Neural cell (in vitro differentiated cells): ENCODE measurements at regions not wholly inside any gene's neighbourhood (a gene's known extent, or its start where the extent isn't known, plus 50 kb on each side); places are given as distances from the start of the nearest gene placed in this dataset.

Source experiments
- H2AFZ ChIP-seq: fragments of 200-600, 300-800 bp; sonication (generic), shearing (Covaris generic); 2 replicates; pipeline ENCODE4 v1.6.0; 2014; ENCODE audit warnings: low read depth, mild to moderate bottlenecking, antibody characterized with exemption, low read length, moderate library complexity
- H3F3A ChIP-seq: fragments of 200-600 bp; shearing (Covaris generic); 2 replicates; pipeline ENCODE4 v1.6.1; 2016; ENCODE audit warnings: mild to moderate bottlenecking, moderate library complexity, mixed read lengths, antibody characterized with exemption, low read length; ENCODE audit not compliant: insufficient read depth, poor library complexity, severe bottlenecking
- H3K27ac ChIP-seq: fragments of 200-600, 300-800 bp; sonication (generic), shearing (Covaris generic); 2 replicates; pipeline ENCODE4 v1.5.1; 2014; ENCODE audit warnings: mild to moderate bottlenecking, low read length, moderate library complexity
- H3K27me3 ChIP-seq: fragments of 300-800, 200-600 bp; sonication (generic), shearing (Covaris generic); 2 replicates; pipeline ENCODE4 v1.6.0; 2014; ENCODE audit warnings: mild to moderate bottlenecking, low read depth, low read length, moderate library complexity; ENCODE audit not compliant: insufficient read depth
- H3K36me3 ChIP-seq: fragments of 300-800, 200-600 bp; sonication (generic), shearing (Covaris generic); 2 replicates; pipeline ENCODE4 v1.5.1; 2014; ENCODE audit warnings: mild to moderate bottlenecking, antibody characterized with exemption, low read length, moderate library complexity; ENCODE audit not compliant: insufficient read depth
- H3K4me2 ChIP-seq: fragments of 300-800, 200-600 bp; sonication (generic), shearing (Covaris generic); 2 replicates; pipeline ENCODE4 v1.6.0; 2014; ENCODE audit warnings: mild to moderate bottlenecking, low read length
- H3K4me3 ChIP-seq: fragments of 300-800, 200-600 bp; sonication (generic), shearing (Covaris generic); 2 replicates; pipeline ENCODE4 v1.5.1; 2014; ENCODE audit warnings: mild to moderate bottlenecking, low read length, moderate library complexity
- H3K79me2 ChIP-seq: fragments of 200-600 bp; shearing (Covaris generic); replicated peaks from 2 replicates; pipeline ENCODE4 v1.6.0; 2014; ENCODE audit warnings: mild to moderate bottlenecking, low read length, moderate library complexity; ENCODE audit not compliant: insufficient read depth
- H3K9ac ChIP-seq: fragments of 300-800, 200-600 bp; sonication (generic), shearing (Covaris generic); 2 replicates; pipeline ENCODE4 v1.6.1; 2016; ENCODE audit warnings: mild to moderate bottlenecking, low read length, mixed read lengths
- H3K9me2 ChIP-seq: fragments of 200-600 bp; shearing (Covaris generic); 2 replicates; pipeline ENCODE4 v1.6.1; 2016; ENCODE audit warnings: mild to moderate bottlenecking, low read length, mixed read lengths; ENCODE audit not compliant: insufficient read depth
- H3K9me3 ChIP-seq: fragments of 200-600, 300-800 bp; sonication (generic), shearing (Covaris generic); 2 replicates; pipeline ENCODE4 v1.6.1; 2016; ENCODE audit warnings: mild to moderate bottlenecking, mixed run types, low read length, moderate library complexity, mixed read lengths
- H4K20me1 ChIP-seq: fragments of 200-600 bp; shearing (Covaris generic); 2 replicates; pipeline ENCODE4 v1.6.1; 2016; ENCODE audit warnings: mild to moderate bottlenecking, mixed run types; ENCODE audit not compliant: insufficient read depth
- CTCF ChIP-seq: fragments of 450-650 bp; IDR thresholded peaks from 2 replicates; pipeline ENCODE4 v1.5.1; 2014; ENCODE audit warnings: antibody characterized with exemption, mild to moderate bottlenecking, moderate library complexity; ENCODE audit not compliant: poor library complexity, severe bottlenecking
- EP300 ChIP-seq: fragments of 450-650 bp; conservative IDR thresholded peaks from 2 replicates; pipeline ENCODE4 v1.6.1; 2014; ENCODE audit warnings: antibody characterized with exemption, mild to moderate bottlenecking, moderate library complexity; ENCODE audit not compliant: poor library complexity, severe bottlenecking
- EZH2 ChIP-seq: fragments of 200-600, 300-800 bp; shearing (Covaris generic), sonication (generic); IDR thresholded peaks from 2 replicates; pipeline ENCODE4 v1.6.1; 2014; ENCODE audit warnings: antibody characterized with exemption, low read length, borderline replicate concordance, mild to moderate bottlenecking; ENCODE audit not compliant: insufficient read depth, poor library complexity, severe bottlenecking
- MXI1 ChIP-seq: fragments of 450-650 bp; conservative IDR thresholded peaks from 2 replicates; pipeline ENCODE4 v1.6.1; 2014; ENCODE audit warnings: antibody characterized with exemption, mild to moderate bottlenecking; ENCODE audit not compliant: poor library complexity, severe bottlenecking
- POLR2AphosphoS5 ChIP-seq: IDR thresholded peaks from 2 replicates; pipeline ENCODE4 v1.6.1; 2012
- RAD21 ChIP-seq: fragments of 450-650 bp; conservative IDR thresholded peaks from 2 replicates; pipeline ENCODE4 v1.6.1; 2014; ENCODE audit warnings: antibody characterized with exemption, mild to moderate bottlenecking, moderate library complexity
- REST ChIP-seq: IDR thresholded peaks from 2 replicates; pipeline ENCODE4 v1.6.1; 2012; ENCODE audit warnings: borderline replicate concordance
- SMC3 ChIP-seq: fragments of 450-650 bp; conservative IDR thresholded peaks from 2 replicates; pipeline ENCODE4 v1.6.1; 2014; ENCODE audit warnings: antibody characterized with exemption, mild to moderate bottlenecking, moderate library complexity; ENCODE audit not compliant: poor library complexity
- TAF1 ChIP-seq: IDR thresholded peaks from 2 replicates; pipeline ENCODE4 v1.6.1; 2012; ENCODE audit warnings: low read depth

GRCh38 chr4:34261799-34262314 lies 1982.5 kb downstream of the ARAP2 start:
- Histone ChIP-seq H3K9me3 (no peaks in the 10 kb centered on the region), H3K9ac (no peak overlapping the region), H3K79me2 (no peaks in the 10 kb centered on the region), H3K4me3 (no peak overlapping the region), H3K27me3 (no peaks in the 10 kb centered on the region), H4K20me1 (no peaks in the 10 kb centered on the region), H3F3A (no peaks in the 10 kb centered on the region), H3K9me2 (no peaks in the 10 kb centered on the region), H3K27ac (no peak overlapping the region), H3K4me2 (no peak overlapping the region), H3K36me3 (no peaks in the 10 kb centered on the region), H2AFZ (no peak overlapping the region)
- no peak for TF ChIP-seq SMC3
- TF ChIP-seq RAD21: no peak
- no peak for TF ChIP-seq EP300
- no peak for TF ChIP-seq MXI1
- no peak for TF ChIP-seq REST
- TF ChIP-seq TAF1: no peak
- no peak for TF ChIP-seq POLR2AphosphoS5
- no peak for TF ChIP-seq EZH2
- TF ChIP-seq CTCF: no peak

- H3K27ac ChIP-seq: no peak overlapping the region
- H3K79me2 ChIP-seq: no peaks in the 10 kb centered on the region
- no peaks in the 10 kb centered on the region for H4K20me1 ChIP-seq
- no peaks in the 10 kb centered on the region for H3K9me2 ChIP-seq
- no peaks in the 10 kb centered on the region for H3F3A ChIP-seq
- no peaks in the 10 kb centered on the region for H3K27me3 ChIP-seq
- no peak overlapping the region for H2AFZ ChIP-seq
- H3K9me3 ChIP-seq: no peaks in the 10 kb centered on the region
- TF ChIP-seq SMC3 (no peak), POLR2AphosphoS5 (no peak), MXI1 (no peak), CTCF (no peak), EZH2 (no peak), EP300 (no peak), REST (no peak), TAF1 (no peak), RAD21 (no peak)
- no peaks in the 10 kb centered on the region for H3K36me3 ChIP-seq
- H3K4me2 ChIP-seq: no peak overlapping the region
- no peak overlapping the region for H3K9ac ChIP-seq
- no peak overlapping the region for H3K4me3 ChIP-seq
Measured at GRCh38 chr4:34269613-34270012, 1974.7 kb downstream of the ARAP2 start.
